DMS153 treated with DMSO at 0.1 percent for 48 hours (cell line): ENCODE measurements at regions not wholly inside any gene's neighbourhood (a gene's known extent, or its start where the extent isn't known, plus 50 kb on each side); places are given as distances from the start of the nearest gene placed in this dataset.

Experiments
- DNase-seq: peaks from one replicate; lab custom pipeline; 2025; ENCODE audit not compliant: unreplicated experiment; lab: John Stamatoyannopoulos, UW

DNA sequence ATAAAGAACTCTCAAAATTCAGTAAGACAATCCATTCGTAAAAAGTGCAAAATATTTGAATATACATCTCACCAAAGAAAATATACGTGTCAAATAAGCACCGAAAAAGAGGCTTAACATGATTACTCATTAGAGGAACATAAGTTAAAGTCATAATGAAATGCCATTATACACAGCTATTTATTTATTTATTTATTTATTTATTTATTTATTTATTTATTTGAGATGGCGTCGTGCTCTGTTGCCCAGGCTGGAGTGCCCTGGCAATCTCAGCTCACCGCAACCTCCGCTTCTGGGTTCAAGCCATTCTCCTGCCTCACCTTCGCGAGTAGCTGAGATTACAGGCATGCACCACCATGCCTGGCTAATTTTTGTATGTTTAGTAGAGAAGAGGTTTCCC, 203.6 kb upstream of the UBASH3B start:
- no peak for DNase-seq

DNA sequence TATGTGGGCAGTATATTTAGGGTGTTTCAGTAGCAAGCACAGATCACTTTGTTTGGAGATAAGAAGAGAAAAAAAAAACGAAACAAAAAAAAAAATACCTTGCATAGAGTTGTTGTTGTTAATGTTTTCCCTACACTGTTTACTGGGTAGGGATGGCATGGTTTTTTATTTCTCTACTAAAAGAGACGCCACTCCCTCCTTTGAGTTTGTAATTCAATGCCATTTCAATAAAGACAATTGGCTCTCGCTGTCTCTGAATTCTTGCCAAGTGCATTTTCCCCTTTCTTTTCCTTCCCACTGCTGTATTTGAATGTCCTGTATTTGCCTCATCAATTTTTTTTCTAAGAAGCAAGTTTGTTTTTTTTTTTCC, 213.9 kb upstream of the UBASH3B start:
- DNase-seq: peak; percentile 3

DNA sequence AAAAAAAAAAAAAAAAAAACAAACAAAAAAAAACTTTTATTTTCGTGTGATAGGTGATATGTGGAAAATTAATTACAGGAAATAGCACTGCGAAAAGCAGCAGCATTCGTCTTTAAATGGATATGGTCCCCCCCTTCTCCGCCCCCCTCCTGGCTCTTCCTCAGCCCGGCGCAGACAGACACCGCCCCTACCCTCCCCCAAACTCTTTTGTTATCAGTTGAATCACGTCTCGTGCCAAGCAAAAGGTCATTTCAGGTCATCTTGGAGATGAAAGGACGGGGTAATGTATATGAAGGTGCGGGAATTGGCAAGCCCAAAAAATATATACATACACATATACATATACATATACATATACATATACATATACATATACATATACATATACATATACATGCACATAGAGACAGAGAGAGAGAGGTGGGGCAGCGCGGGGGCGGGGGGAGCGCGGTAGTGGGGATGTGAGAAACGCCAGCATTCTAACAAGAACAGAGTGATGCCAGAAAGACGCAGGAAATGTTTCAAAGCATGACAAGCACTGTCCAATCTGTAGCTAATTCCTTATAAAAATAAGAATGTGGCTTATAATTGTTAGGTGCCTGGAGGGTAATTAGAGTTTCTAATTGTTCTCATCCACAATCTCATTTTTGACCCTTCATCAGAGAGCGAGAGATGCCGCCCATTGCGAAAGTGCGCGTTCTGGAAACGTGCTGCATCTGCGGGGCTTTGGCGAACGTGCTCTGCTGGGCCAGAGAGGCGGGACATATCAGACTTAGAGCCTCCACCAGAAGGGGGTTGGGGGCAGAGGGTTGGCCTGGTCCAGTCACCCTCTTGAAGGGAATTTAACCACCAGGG, 214.5 kb upstream of the UBASH3B start:
- DNase-seq: peak; percentile 38

DNA sequence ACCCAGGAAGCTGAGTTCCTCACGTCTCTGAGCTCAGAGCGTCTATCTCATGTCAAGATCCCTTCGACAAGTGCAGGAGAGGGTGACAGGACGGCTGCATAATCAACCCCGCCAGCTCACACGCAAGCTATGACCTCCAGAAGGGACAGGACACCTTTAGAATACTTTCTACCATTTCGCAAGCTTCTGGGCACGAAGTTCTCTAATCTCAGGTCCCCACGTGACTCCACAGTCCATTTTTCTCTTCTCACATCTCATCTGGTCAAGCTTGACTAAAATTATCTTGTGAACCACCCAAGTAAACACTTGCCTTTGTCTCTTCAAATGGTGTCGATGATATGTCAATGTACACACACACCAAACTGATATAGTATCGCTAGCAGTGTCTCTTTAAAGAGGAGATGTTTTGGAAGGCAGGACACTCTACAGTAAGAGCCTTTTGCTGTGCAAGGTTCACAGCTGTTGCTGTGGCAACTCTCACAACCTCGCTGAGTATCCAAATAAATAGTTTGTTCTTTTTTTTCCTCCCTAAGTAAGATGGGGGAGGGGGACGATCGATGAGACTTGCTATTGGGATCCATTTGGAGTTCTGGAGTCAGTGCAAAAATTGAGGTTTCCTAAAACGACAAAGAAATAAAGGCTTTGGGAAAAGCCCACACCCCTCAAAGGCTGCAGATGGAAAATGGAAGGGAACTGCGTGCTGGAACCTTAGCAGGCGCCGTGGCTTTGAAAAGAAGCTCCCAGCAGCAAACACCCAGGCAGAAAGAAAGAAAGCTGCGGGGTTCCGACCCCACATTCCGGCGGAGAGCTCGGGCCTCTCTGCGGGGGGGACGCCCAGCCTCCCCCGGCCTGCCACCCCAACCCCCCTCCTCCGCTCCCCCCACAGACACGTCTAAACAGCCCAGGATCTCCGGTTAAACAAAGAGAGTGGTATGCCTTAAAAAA, 215.4 kb upstream of the UBASH3B start:
- peak; percentile 27 for DNase-seq

DNA sequence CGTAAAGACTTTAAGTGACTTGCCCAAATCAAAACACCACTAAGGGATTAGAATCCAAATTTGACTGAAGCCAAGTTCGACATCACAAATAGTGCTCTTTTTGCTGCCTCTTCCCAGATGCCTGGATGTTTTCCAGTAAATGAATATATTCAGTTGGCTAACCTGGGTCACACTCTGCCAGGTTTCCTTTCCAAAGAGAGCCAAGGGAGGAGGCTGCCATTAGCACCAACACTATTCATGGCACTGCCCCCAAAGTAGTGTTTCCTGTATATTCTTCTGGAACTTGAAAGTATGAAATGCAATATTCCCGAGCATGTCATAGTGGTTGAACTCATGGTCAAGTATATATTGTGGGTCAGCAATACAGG, 219.3 kb upstream of the UBASH3B start:
- DNase-seq: no peak

DNA sequence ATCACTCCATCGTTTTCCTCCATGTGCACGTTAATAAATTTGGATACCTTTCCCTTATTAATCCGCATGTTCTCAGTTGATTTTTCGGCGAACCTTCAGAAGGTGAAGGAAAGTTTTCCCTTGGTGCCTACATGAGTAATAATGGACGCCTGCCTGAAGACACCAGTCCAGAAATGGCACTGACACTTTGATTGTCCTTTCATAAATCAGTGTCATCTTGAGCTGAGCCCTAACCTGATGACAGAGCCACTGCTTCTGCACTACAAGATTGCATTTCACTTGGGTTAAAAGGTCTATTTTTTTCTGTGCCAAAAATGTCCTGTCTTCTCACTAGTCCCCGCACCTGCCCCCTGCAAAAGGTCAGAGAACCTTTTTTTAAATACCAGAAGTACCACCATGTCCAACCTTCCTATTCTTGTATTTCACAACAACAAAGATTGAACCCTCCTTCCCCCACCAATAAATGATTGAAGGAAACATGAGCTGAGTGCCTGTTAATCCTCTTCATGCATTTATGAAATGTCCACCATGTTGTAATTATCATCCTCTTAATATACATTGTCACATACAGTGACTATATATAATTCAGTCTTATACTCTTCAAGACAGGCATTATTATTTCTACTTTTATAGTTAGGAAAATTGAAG, 219.9 kb upstream of the UBASH3B start:
- DNase-seq: no peak

DNA sequence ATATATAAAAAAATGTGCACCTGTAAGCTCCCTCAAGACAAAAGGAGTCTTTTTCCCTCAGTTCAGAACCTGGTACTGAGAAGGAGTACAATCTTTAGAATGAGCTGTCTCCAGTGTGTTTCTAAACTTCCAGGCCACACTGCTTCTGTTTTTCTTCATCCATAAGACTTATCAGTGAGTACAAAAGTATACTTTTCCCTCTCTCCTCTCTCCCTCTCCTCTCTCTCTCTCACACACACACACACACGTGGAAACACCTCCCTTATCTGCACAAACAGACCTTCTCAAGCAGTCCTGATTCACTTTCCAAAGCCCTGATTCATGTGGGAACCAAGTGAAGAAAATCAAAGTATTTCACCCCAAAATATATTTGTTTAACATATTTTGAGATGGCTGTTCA, 220.7 kb upstream of the UBASH3B start:
- no peak for DNase-seq

DNA sequence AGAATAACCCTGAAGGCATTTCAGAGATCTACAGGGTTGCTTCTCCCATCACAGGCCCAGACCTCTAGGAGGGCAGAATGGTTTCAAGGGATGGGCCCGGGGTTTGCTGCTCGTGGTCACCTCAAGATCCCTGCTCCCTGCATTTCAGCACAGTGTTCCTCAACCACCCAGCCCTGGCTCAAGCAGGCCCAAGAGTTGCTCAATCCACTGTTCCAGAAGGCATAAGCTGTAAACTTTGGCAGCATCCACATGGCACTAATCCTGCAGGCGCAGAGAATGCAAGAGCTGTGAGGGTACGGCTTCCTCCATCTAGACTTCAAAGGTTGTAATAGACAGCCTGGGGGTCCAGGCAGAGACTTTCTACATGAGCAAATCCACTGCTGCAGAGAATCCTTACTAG, 225.0 kb upstream of the UBASH3B start:
- DNase-seq: no peak

DNA sequence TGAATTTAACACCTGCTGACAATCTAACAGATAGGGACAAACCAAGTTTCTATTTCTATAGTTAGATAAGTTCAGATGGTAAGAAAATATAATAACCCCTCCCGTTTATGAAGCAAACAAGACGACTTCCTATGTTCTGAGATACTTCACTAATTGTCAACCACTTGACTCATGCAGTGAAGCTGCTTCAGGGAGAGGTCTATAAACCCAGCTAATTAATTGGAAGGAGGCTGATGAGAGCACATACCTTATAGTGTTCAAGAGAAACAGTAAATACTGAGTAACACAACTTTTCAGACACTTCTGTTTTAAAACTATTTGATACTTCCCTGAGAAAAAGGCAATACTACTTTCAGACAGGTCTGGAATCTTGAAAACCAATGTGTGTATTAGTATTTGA, 229.4 kb upstream of the UBASH3B start:
- DNase-seq: no peak

DNA sequence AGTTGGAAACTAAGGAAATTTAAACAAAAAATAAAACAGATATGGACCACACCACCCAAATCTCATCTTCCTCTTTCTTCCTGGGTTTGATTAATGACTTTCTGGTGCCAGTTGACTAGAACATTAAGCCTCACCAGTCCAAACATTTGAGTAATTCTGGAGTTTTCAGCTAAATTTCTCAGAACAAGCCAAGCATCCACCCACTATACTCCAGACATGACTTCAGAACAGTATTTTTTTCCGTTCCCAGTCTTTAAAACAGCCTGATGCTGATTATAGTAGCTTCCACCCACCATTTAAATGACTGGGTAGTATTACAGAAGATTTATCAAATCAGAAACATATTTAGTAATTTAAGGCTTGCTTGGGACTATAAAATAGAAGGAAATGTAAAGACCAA, 230.9 kb upstream of the UBASH3B start:
- no peak for DNase-seq

DNA sequence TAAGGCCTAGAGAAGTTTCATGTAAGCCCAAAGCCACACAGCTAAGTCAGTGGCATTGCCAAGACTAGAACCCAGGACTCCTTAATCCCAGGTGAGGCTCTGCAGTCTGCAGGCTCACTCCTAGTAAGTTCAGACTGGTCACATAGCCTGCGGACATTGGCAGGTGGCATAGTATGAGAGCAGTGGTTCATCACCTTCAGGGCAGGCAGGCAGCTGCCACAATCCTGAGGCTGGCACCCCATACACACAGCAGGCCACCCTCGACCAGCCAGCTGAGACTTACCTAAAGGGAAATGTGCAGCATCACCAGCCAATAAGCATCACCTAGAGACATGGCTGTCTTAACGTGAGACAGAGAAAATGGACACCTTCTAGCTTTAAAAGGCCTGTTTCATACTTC, 231.6 kb upstream of the UBASH3B start:
- DNase-seq: no peak

DNA sequence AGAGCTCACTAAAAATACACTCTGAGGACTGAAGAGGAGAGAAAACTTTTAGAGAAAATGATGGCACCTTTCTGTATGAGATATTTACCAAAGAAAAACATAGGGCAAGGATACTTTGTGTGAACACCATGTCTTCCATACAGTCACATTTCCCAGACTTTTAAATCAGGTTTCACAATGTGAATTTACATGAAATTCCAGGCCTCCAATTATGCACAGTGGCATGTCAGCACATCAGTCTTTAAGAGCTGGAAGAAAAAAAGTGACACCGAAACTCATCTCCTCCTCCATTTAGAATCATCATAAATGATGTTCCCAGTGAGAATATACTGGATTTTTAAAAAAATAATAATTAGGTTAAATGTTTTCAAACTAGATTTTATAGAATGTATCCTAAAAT, 232.2 kb upstream of the UBASH3B start:
- DNase-seq: no peak

DNA sequence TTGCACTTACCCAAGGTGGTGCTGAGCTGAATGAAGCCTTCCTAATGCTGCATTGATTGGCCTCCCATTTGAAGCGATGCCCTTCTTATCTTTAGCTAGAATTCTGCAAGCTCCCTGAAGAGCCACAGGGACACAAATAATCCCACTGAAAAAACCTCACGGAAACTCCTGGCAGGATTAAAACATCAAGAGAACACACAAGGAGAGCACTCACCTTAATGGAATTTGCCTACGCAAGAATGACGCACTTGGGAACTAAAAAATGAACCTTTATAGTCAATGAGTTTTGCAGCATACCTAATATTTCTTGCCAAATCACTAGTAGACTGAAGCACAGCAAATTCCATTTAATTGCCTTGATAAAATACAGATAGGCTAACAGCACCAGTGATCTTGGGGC, 232.8 kb upstream of the UBASH3B start:
- no peak for DNase-seq

DNA sequence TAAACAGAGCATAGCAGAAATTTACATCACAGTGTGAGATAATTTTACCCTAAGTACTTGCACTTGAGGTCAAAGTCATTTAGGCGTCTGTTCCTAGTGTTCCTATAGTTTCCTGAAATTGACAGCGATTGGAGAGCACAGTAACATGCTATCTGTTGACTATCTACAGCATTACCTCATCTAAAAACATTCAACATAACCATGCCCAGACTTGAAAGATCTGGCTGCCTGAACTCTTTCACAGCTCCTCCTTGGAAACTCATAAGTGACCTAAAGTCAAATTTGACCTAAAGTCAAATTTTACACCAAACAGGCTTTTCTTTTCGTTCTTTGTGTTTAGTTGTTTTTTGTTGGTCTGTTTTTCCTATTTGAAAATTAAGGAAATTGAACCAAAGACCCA, 233.8 kb upstream of the UBASH3B start:
- DNase-seq: no peak

DNA sequence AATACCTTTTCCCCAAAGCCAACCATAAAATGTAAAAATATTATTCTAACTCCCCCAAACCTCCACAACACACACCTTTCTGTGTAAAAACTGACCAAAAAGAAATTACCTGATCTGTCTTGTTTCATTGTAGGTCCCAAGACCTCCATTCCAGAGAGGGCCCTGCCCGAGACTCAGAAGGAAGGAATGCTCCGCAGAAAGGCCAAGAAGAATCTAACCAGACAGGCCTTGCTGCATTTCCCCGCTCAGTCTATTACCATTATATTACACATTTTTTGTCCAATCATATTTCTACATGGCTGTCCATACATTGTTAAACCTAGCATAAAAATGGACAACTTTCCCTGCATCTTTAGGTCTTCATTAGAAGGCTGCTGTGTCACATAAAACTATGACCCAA, 237.5 kb upstream of the UBASH3B start:
- DNase-seq: no peak

DNA sequence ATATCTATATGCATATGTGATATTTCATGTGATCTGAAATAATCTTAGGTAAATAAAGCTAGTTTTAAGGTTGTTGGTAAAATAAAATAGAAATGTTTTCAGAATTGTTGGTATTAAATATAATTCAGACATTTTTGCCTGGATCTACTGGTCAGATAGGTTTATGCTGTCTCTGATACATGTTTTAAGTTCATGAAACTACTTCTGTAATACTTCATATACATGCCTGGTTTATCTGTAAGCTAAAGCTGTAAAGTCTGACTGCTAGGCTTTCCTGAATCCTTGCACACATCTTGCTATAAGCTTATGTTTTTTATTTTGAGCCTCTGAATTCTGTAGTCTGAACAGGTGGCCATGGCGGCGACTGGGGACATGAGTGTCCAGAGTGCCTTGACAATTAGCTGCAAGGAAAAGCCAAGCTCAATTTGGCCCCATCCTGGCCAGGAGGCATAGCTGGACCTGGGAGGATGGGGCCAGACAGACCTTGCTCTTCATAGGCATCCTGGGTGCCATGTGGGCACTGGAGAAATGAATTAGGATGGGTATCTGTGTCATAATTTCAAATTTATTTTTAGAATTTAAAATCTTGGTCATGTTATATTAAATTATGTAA, 241.0 kb upstream of the UBASH3B start:
- no peak for DNase-seq

DNA sequence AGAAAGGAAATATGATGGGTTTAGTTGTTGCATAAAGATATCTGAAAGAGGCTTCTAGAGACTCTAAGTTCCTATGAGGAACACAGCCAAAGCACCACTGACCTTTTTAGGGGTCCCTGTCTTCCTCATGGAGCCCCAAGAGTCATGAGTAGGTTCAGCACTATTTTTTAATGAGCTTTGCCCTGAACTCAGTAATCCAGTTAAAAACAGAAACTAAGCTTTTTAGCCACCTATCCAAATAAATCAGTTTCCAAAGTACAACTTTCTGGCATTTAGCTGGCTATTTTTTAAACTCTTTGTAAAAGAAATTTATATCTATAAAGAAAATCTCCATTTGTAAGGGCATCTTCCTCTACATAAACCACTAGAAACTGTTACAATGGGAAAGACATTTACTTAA, 241.8 kb upstream of the UBASH3B start:
- no peak for DNase-seq

DNA sequence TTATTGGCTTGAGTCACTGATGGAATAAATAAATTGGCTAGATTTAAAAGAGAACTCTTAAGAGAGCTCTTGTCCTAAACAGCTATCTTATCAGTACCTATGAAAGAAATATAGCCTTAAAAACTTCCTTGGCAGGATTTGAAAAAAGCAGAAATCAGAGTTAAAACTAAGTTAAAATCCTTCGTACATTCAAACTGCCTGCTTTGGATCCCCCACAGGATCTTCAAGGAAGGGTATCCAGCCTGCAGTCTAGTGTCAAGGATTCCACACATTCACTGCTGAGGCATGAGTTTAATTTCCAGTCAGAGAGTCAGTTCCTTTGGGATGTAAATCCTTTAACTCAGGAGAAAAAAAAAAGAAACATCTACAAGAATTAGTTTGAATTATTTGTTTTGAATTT, 242.9 kb upstream of the UBASH3B start:
- no peak for DNase-seq

DNA sequence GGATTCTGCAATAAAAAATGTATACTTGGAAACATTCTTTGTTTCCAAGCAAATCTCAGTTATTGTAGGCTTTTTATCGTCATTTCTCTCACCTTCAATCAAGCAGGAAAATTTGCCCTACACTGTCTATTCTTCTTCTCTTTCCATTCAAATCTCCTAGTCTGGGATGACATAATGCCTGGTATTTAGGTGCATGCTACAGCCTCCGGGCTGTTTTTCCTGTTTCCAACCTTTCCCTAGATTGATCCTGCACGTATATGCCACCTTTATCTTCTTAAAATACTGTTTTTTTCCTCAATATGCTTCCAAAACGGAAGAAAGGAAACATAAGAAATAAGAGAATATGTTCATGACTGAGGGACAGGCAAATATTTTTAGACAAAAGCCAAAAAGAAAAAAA, 249.1 kb upstream of the UBASH3B start:
- DNase-seq: no peak

DNA sequence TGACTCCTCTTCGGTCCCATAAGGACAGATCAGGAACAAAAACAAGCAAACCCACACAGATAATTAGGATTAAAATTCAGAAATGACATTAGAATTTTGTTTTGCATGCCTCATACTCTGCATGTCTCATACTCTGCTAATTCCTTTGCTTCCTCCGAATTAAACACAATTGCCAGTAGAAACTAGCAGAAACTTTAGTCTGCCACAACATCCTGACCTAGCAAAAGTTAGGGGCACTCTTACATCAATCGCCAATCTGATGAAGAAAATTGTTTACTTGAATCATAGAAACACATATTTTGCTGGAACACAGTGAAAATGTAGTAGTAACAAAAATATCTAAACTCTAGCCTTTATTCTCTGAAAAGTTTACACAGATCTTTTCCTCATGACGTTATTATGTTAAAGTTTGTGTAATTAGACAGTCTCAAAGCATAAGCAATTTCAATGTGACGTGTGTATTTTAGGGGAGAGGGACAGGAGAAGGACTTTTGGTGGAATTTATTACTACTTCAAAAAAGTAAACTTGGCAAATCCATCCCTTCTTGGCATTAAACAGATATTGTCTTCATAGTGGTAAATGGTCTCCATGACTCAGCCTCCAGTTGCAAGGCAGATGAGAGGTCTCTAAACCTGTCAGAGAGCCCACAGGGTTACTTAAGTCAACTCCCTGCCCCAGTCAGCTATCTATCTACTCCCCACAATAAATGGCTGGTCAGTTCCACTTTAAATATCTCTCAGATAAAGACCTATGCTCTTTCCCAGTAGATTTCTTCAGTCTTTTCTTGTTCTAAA, 249.8 kb upstream of the UBASH3B start:
- no peak for DNase-seq

DNA sequence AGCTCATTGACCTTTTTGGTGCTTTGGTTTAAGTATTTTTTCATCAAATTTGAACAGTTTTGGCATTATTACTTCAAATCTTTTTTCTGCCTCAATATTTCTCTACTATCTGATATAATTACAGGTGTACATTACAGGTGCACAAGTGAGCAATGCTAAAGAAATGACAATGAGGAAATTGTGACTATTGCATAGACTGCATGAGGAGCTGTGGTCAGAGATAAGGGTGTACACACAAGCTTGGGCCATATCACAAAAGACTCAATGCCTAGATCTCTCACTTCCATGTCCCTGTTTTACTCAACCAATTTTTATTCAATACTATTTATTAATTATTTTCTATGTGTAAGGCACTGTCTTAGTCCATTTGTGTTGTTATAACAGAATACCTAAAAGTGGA, 251.0 kb upstream of the UBASH3B start:
- DNase-seq: no peak
